ENCODE measurements at regions not wholly inside any gene's neighbourhood (a gene's known extent, or its start where the extent isn't known, plus 50 kb on each side); places are given as distances from the start of the nearest gene placed in this dataset.

DNA sequence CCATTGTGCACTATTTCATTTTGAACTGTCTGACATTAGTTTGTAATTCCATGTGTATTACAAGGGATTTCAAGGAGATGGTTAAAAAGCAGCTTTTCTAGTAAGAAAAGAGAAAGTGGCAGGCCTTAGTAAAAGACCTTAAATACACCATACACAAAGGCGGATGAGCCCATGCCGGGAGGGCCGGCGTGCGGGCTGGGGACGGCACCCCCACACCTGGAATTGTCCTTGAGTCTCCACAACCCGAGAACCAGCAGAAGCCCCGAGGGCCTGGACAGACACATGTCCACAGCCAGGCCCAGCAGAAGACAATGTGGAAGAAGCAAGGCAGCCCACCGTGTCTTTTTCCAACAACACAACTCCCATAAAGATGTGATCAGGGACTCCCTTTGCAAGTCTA is 123.7 kb upstream of the TCERG1L start:
- no peak overlapping the region for H3K4me3 ChIP-seq (ENCODE audit: low read depth, low read length)
- DNase-seq (ENCODE audit: low read depth), result no peak
- POLR2A ChIA-PET, result no interaction called here
- no peaks in the 10 kb centered on the region for H3K36me3 ChIP-seq (ENCODE audit: control insufficient read depth, insufficient read depth, low read length)
- H3K27me3 ChIP-seq (ENCODE audit: control insufficient read depth, insufficient read depth, low read length), result no peaks in the 10 kb centered on the region
- TF ChIP-seq CTCF (IDR thresholded peaks at IDR 0.05; ENCODE audit: insufficient read depth, low read depth, low read length), result no peak
- CTCF ChIA-PET, result no interaction called here

- TF ChIP-seq CTCF (IDR thresholded peaks at IDR 0.05; ENCODE audit: insufficient read depth, low read depth, low read length), result no peak
- Histone ChIP-seq H3K27me3 (ENCODE audit: control insufficient read depth, insufficient read depth, low read length) (no peaks in the 10 kb centered on the region), H3K36me3 (ENCODE audit: control insufficient read depth, insufficient read depth, low read length) (no peaks in the 10 kb centered on the region), H3K4me3 (ENCODE audit: low read depth, low read length) (no peak overlapping the region)
- CTCF ChIA-PET, result no interaction called here
- no peak for DNase-seq (ENCODE audit: low read depth)
- POLR2A ChIA-PET, result no interaction called here
These were observed 124.4 kb upstream of the TCERG1L start for GRCh38 chr10:131435760-131436457.

- POLR2A ChIA-PET, result no interaction called here
- TF ChIP-seq CTCF (IDR thresholded peaks at IDR 0.05; ENCODE audit: insufficient read depth, low read depth, low read length), result no peak
- Histone ChIP-seq H3K36me3 (ENCODE audit: control insufficient read depth, insufficient read depth, low read length) (no peaks in the 10 kb centered on the region), H3K4me3 (ENCODE audit: low read depth, low read length) (no peak overlapping the region), H3K27me3 (ENCODE audit: control insufficient read depth, insufficient read depth, low read length) (no peaks in the 10 kb centered on the region)
- no peak for DNase-seq (ENCODE audit: low read depth)
- CTCF ChIA-PET, result no interaction called here
These were observed 124.9 kb upstream of the TCERG1L start for GRCh38 chr10:131436458-131436857.

DNA sequence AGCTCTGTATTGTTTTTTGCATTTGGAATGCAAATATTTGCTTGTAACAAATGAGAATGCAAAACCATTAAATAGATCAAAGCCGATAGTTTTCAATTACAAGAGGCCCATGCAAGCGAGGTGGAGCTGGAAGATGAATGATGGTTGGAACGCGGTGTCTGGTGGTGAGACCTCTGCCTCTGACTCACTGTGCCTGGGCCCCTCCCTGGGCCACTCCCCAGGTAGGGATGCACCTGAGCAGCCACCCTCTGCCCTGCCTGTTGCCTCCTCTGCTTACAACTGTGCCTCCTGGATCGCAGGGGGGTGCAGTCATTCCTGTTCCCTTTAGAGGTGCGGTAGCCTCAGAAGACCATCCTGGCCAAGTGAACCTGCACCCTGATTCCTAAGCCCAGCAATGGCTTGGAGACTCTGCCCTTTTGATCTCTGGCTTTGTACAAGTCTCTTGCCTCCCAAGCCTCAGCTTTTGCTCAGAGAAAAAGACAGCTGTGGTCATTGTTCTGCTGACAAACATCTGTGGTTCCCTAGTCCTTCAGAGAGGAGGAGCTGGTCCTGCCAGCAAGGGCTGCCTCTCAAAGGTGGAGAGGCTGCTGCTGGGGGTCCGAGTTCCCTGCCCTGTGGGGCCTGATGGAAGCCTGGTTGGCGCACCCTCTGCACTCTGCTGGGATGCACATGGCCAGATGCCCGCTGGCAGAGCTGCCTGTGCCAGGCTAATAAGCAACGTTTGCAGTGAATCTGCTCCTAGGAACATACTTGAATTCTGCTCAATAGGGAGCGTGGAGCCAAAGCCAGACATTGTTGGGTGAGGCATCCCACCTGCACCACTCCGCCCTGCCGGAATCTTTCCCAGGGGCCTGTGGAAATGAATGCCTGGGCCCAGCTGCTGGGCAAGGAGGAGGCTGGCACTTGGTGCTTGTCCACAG is 126.3 kb upstream of the TCERG1L start:
- no peak overlapping the region for H3K4me3 ChIP-seq (ENCODE audit: low read depth, low read length)
- DNase-seq (ENCODE audit: low read depth), result no peak
- H3K36me3 ChIP-seq (ENCODE audit: control insufficient read depth, insufficient read depth, low read length), result no peaks in the 10 kb centered on the region
- no peak for TF ChIP-seq CTCF (IDR thresholded peaks at IDR 0.05; ENCODE audit: insufficient read depth, low read depth, low read length)
- H3K27me3 ChIP-seq (ENCODE audit: control insufficient read depth, insufficient read depth, low read length), result no peaks in the 10 kb centered on the region
- CTCF ChIA-PET, result no interaction called here
- POLR2A ChIA-PET, result no interaction called here

DNA sequence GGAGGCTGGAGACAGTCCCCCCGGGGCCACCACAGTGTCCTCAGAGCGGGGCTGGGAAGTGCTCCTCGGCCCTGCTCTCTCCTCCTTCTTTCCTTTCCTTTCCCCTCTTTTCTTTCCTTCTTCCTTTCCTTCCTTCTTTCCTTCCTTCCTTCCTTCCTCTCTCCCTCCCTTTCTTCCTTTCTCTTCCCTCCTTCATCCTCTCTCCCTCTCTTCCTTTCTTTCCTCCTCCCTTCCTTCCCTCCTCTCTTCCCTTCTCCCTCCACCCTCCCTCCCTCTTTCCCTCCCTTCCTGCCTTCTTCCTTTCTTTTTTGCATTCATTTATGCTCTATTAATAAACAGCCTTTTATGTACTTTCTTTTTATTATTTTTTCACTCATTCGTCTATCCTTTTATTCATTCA is 127.1 kb upstream of the TCERG1L start:
- no peak for DNase-seq (ENCODE audit: low read depth)
- Histone ChIP-seq H3K27me3 (ENCODE audit: control insufficient read depth, insufficient read depth, low read length) (no peaks in the 10 kb centered on the region), H3K36me3 (ENCODE audit: control insufficient read depth, insufficient read depth, low read length) (no peaks in the 10 kb centered on the region), H3K4me3 (ENCODE audit: low read depth, low read length) (no peak overlapping the region)
- CTCF ChIA-PET, result no interaction called here
- POLR2A ChIA-PET, result no interaction called here
- TF ChIP-seq CTCF (IDR thresholded peaks at IDR 0.05; ENCODE audit: insufficient read depth, low read depth, low read length), result no peak
